GM12878 (cell line): ENCODE measurements at regions not wholly inside any gene's neighbourhood (a gene's known extent, or its start where the extent isn't known, plus 50 kb on each side); places are given as distances from the start of the nearest gene placed in this dataset.

Source experiments
- ZNF217 ChIP-seq: fragments of 450-650 bp; IDR thresholded peaks from 2 replicates; pipeline ENCODE4 v1.6.1; 2017; ENCODE audit warnings: antibody characterized with exemption, mild to moderate bottlenecking
- TF ChIP-seq, protein P1 (sequence below): fragments of 450-650 bp; formaldehyde crosslinking; IDR thresholded peaks from 2 replicates; pipeline ENCODE4 v1.4.0; 2020; ENCODE audit warnings: mild to moderate bottlenecking, moderate library complexity
- TF ChIP-seq, protein P2 (sequence below): fragments of 450-650 bp; IDR thresholded peaks from 2 replicates; pipeline ENCODE4 v1.6.1; 2016; ENCODE audit warnings: mild to moderate bottlenecking
- TF ChIP-seq, protein P3 (sequence below): fragments of 450-650 bp; IDR thresholded peaks from 2 replicates; pipeline ENCODE4 v1.6.1; 2017; ENCODE audit warnings: mild to moderate bottlenecking, moderate library complexity

DNA sequence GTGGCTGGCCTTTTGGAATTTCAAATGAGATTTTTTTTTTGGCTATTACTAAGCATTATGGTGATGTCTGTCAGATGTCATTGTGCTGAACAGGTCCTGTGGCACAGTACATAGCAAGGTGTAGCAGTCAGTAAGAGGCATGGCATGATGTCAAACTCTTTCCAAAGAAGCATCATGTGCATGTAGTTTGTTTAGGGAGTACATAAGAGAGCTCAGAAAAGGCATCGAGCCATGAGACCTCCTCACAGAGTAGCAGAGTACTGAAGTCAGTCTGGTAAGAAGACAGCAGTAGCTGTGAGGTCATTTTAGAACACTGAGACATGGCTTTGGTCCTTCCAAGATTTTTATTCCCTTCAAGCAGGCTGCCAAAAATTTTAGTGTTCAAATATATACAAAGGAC is 134.9 kb upstream of the SPRED1 start (continued):
- TF ChIP-seq, protein P1, sequence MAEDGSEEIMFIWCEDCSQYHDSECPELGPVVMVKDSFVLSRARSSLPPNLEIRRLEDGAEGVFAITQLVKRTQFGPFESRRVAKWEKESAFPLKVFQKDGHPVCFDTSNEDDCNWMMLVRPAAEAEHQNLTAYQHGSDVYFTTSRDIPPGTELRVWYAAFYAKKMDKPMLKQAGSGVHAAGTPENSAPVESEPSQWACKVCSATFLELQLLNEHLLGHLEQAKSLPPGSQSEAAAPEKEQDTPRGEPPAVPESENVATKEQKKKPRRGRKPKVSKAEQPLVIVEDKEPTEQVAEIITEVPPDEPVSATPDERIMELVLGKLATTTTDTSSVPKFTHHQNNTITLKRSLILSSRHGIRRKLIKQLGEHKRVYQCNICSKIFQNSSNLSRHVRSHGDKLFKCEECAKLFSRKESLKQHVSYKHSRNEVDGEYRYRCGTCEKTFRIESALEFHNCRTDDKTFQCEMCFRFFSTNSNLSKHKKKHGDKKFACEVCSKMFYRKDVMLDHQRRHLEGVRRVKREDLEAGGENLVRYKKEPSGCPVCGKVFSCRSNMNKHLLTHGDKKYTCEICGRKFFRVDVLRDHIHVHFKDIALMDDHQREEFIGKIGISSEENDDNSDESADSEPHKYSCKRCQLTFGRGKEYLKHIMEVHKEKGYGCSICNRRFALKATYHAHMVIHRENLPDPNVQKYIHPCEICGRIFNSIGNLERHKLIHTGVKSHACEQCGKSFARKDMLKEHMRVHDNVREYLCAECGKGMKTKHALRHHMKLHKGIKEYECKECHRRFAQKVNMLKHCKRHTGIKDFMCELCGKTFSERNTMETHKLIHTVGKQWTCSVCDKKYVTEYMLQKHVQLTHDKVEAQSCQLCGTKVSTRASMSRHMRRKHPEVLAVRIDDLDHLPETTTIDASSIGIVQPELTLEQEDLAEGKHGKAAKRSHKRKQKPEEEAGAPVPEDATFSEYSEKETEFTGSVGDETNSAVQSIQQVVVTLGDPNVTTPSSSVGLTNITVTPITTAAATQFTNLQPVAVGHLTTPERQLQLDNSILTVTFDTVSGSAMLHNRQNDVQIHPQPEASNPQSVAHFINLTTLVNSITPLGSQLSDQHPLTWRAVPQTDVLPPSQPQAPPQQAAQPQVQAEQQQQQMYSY (CRISPR knock-in tag) = no peak
- TF ChIP-seq, protein P2, sequence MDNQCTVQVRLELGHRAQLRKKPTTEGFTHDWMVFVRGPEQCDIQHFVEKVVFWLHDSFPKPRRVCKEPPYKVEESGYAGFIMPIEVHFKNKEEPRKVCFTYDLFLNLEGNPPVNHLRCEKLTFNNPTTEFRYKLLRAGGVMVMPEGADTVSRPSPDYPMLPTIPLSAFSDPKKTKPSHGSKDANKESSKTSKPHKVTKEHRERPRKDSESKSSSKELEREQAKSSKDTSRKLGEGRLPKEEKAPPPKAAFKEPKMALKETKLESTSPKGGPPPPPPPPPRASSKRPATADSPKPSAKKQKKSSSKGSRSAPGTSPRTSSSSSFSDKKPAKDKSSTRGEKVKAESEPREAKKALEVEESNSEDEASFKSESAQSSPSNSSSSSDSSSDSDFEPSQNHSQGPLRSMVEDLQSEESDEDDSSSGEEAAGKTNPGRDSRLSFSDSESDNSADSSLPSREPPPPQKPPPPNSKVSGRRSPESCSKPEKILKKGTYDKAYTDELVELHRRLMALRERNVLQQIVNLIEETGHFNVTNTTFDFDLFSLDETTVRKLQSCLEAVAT = no peak
- TF ChIP-seq ZNF217 = no peak
- TF ChIP-seq, protein P3, sequence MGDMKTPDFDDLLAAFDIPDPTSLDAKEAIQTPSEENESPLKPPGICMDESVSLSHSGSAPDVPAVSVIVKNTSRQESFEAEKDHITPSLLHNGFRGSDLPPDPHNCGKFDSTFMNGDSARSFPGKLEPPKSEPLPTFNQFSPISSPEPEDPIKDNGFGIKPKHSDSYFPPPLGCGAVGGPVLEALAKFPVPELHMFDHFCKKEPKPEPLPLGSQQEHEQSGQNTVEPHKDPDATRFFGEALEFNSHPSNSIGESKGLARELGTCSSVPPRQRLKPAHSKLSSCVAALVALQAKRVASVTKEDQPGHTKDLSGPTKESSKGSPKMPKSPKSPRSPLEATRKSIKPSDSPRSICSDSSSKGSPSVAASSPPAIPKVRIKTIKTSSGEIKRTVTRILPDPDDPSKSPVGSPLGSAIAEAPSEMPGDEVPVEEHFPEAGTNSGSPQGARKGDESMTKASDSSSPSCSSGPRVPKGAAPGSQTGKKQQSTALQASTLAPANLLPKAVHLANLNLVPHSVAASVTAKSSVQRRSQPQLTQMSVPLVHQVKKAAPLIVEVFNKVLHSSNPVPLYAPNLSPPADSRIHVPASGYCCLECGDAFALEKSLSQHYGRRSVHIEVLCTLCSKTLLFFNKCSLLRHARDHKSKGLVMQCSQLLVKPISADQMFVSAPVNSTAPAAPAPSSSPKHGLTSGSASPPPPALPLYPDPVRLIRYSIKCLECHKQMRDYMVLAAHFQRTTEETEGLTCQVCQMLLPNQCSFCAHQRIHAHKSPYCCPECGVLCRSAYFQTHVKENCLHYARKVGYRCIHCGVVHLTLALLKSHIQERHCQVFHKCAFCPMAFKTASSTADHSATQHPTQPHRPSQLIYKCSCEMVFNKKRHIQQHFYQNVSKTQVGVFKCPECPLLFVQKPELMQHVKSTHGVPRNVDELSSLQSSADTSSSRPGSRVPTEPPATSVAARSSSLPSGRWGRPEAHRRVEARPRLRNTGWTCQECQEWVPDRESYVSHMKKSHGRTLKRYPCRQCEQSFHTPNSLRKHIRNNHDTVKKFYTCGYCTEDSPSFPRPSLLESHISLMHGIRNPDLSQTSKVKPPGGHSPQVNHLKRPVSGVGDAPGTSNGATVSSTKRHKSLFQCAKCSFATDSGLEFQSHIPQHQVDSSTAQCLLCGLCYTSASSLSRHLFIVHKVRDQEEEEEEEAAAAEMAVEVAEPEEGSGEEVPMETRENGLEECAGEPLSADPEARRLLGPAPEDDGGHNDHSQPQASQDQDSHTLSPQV = no peak
